Osteoblast (primary cell): ENCODE measurements at regions not wholly inside any gene's neighbourhood (a gene's known extent, or its start where the extent isn't known, plus 50 kb on each side); places are given as distances from the start of the nearest gene placed in this dataset.

ENCODE experiments used
- DNase-seq: peaks from one replicate; pipeline ENCODE4 v3.0.0; 2011; ENCODE audit warnings: low spot score, mixed read lengths; ENCODE audit not compliant: insufficient read length; ENCODE audit errors: missing footprints
- H2AFZ ChIP-seq: 2 replicates; pipeline ENCODE4 v1.6.0; 2011; ENCODE audit warnings: mild to moderate bottlenecking, low read length
- H3K27ac ChIP-seq: 2 replicates; pipeline ENCODE4 v1.5.1; 2011; ENCODE audit warnings: mild to moderate bottlenecking, low read depth, low read length, moderate library complexity
- H3K27me3 ChIP-seq: 2 replicates; pipeline ENCODE4 v1.6.0; 2012; ENCODE audit warnings: mild to moderate bottlenecking, control low read depth, inconsistent platforms, low read length, moderate library complexity; ENCODE audit not compliant: insufficient read depth
- H3K36me3 ChIP-seq: 2 replicates; pipeline ENCODE4 v1.5.1; 2011; ENCODE audit warnings: mild to moderate bottlenecking, low read length, control low read depth, moderate library complexity; ENCODE audit not compliant: insufficient read depth
- H3K4me1 ChIP-seq: 2 replicates; pipeline ENCODE4 v1.5.1; 2011; ENCODE audit warnings: mild to moderate bottlenecking, low read length, control low read depth, moderate library complexity; ENCODE audit not compliant: insufficient read depth
- H3K4me2 ChIP-seq: 2 replicates; pipeline ENCODE4 v1.6.0; 2011; ENCODE audit warnings: mild to moderate bottlenecking, low read length; ENCODE audit not compliant: insufficient read depth
- H3K4me3 ChIP-seq: fragments of 200-600 bp; sonication (generic); 3 replicates; pipeline ENCODE4 v1.5.1; 2012; ENCODE audit warnings: mild to moderate bottlenecking, low read length, inconsistent platforms; ENCODE audit not compliant: insufficient read depth
- H3K79me2 ChIP-seq: 2 replicates; pipeline ENCODE4 v1.6.0; 2012; ENCODE audit warnings: mild to moderate bottlenecking, low read length, control low read depth, inconsistent platforms; ENCODE audit not compliant: insufficient read depth
- H3K9me3 ChIP-seq: 2 replicates; pipeline ENCODE4 v1.5.1; 2011; ENCODE audit warnings: low read depth, low read length, control low read depth
- H4K20me1 ChIP-seq: 2 replicates; pipeline ENCODE4 v1.6.0; 2012; ENCODE audit warnings: mild to moderate bottlenecking, low read length, control low read depth; ENCODE audit not compliant: insufficient read depth
- CTCF ChIP-seq: IDR thresholded peaks from 2 replicates; pipeline ENCODE4 v1.5.1; 2011; ENCODE audit warnings: mild to moderate bottlenecking, low read depth, low read length, moderate library complexity; ENCODE audit errors: extremely low read depth

DNA sequence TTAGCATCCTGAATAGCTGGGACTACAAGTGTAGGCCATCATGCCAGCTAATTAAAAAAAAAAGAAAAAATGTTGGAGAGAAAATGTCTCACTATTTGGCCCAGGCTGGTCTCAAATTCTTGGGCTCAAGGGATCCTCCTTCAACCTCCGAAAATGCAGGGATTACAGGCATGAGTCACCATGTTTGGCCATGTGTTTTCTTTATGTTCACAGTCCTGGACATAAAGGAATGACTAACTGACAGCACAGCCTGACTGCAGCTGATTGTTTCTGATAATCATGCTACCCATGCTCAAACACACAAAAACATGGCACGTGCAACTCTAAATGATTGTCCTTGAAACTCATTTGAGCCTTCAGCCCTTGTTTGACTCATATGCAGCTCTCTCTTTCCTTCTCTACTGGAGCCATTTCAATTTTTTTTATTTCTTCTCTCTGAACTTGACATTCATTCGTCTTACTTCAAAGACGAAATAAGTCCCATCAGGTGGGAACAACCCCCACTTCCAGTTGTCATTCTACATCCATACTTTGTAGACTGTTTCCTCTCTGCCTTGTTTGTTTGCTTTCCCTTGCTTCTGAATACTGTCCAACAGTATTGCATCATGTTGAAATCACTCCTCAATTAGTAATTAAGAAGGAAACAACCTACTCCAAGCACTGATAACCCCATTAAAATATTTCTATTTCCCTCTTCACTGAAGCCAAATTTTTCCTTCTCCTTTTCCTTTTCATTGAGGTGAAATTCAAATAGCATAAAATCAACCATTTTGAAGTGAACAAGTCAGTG, 413.0 kb downstream of the BMP2 start:
- no peak overlapping the region for H3K27ac ChIP-seq
- no peaks in the 10 kb centered on the region for H4K20me1 ChIP-seq
- H3K36me3 ChIP-seq, result no peaks in the 10 kb centered on the region
- H2AFZ ChIP-seq, result no peak overlapping the region
- no peaks in the 10 kb centered on the region for H3K27me3 ChIP-seq
- no peaks in the 10 kb centered on the region for H3K4me1 ChIP-seq
- H3K4me2 ChIP-seq, result no peak overlapping the region
- DNase-seq, result no peak
- H3K4me3 ChIP-seq, result no peak overlapping the region
- TF ChIP-seq CTCF, result no peak
- H3K9me3 ChIP-seq, result peaks cover 2% of the 10 kb centered on the region
- no peaks in the 10 kb centered on the region for H3K79me2 ChIP-seq

GRCh38 chr20:7189231-7189630, 421.7 kb downstream of the BMP2 start:
- no peak for DNase-seq

GRCh38 chr20:7193681-7194080, 426.2 kb downstream of the BMP2 start:
- DNase-seq, result no peak
- H4K20me1 ChIP-seq, result no peaks in the 10 kb centered on the region

More at GRCh38 chr20:7189231-7189630, 421.7 kb downstream of the BMP2 start:
- H4K20me1 ChIP-seq, result no peaks in the 10 kb centered on the region
- no peaks in the 10 kb centered on the region for H3K4me1 ChIP-seq
- no peaks in the 10 kb centered on the region for H3K36me3 ChIP-seq
- no peak overlapping the region for H3K27ac ChIP-seq
- no peak for TF ChIP-seq CTCF
- no peak overlapping the region for H3K4me2 ChIP-seq
- H3K9me3 ChIP-seq, result no peaks in the 10 kb centered on the region
- H3K4me3 ChIP-seq, result no peak overlapping the region
- H3K27me3 ChIP-seq, result no peaks in the 10 kb centered on the region
- H3K79me2 ChIP-seq, result no peaks in the 10 kb centered on the region
- no peak overlapping the region for H2AFZ ChIP-seq

More at GRCh38 chr20:7193681-7194080, 426.2 kb downstream of the BMP2 start:
- Histone ChIP-seq H2AFZ (no peak overlapping the region), H3K4me1 (peaks cover 6% of the 10 kb centered on the region), H3K27ac (no peak overlapping the region), H3K9me3 (no peaks in the 10 kb centered on the region), H3K36me3 (no peaks in the 10 kb centered on the region), H3K27me3 (no peaks in the 10 kb centered on the region), H3K79me2 (no peaks in the 10 kb centered on the region), H3K4me3 (no peak overlapping the region), H3K4me2 (no peak overlapping the region)
- TF ChIP-seq CTCF, result no peak
